Parathyroid adenoma (tissue), 2 donors: ENCODE measurements at regions not wholly inside any gene's neighbourhood (a gene's known extent, or its start where the extent isn't known, plus 50 kb on each side); places are given as distances from the start of the nearest gene placed in this dataset.

ENCODE experiments used
- H2AFZ ChIP-seq: fragments of 300-600 bp; sonication (generic); one replicate; pipeline ENCODE4 v1.7.0; 2017; ENCODE audit warnings: antibody characterized with exemption, mild to moderate bottlenecking
- H3K27ac ChIP-seq: fragments of 300-600 bp; sonication (generic); one replicate; pipeline ENCODE4 v1.7.0; 2017
- H3K27me3 ChIP-seq: fragments of 300-600 bp; sonication (generic); one replicate; pipeline ENCODE4 v1.7.0; 2017; ENCODE audit warnings: low read length; ENCODE audit not compliant: control insufficient read depth, insufficient read depth
- H3K36me3 ChIP-seq: fragments of 300-600 bp; sonication (generic); one replicate; pipeline ENCODE4 v1.7.0; 2017; ENCODE audit warnings: low read length; ENCODE audit not compliant: control insufficient read depth, insufficient read depth
- H3K4me1 ChIP-seq: fragments of 300-600 bp; sonication (generic); one replicate; pipeline ENCODE4 v1.7.0; 2017; ENCODE audit warnings: control low read depth
- H3K4me2 ChIP-seq: fragments of 300-600 bp; sonication (generic); one replicate; pipeline ENCODE4 v1.7.0; 2017; ENCODE audit warnings: low read length
- H3K4me3 ChIP-seq: fragments of 300-600 bp; sonication (generic); one replicate; pipeline ENCODE4 v1.7.0; 2017; ENCODE audit warnings: low read depth, low read length
- H3K79me2 ChIP-seq: fragments of 300-600 bp; sonication (generic); one replicate; pipeline ENCODE4 v1.7.0; 2017; ENCODE audit warnings: control low read depth
- H3K9ac ChIP-seq: fragments of 300-600 bp; sonication (generic); one replicate; pipeline ENCODE4 v1.7.0; 2017; ENCODE audit warnings: mild to moderate bottlenecking
- H3K9me3 ChIP-seq: fragments of 300-600 bp; sonication (generic); one replicate; pipeline ENCODE4 v1.7.0; 2017; ENCODE audit warnings: low read length; ENCODE audit not compliant: control insufficient read depth
- CTCF ChIP-seq: fragments of 300-600 bp; sonication (generic); IDR thresholded peaks from one replicate; pipeline ENCODE4 v1.7.0; 2017; ENCODE audit warnings: antibody characterized with exemption, mild to moderate bottlenecking
- donor health status: primary hyperparathyroidism.

GRCh38 chr1:188432427-188432826 lies 1603.7 kb downstream of the PLA2G4A start:
- no peaks in the 10 kb centered on the region for H3K36me3 ChIP-seq

GRCh38 chr1:188433425-188433824 lies 1604.7 kb downstream of the PLA2G4A start:
- Histone ChIP-seq H2AFZ (no peak overlapping the region), H3K9ac (no peak overlapping the region), H3K36me3 (no peaks in the 10 kb centered on the region), H3K4me3 (no peak overlapping the region), H3K27ac (no peak overlapping the region), H3K4me1 (no peaks in the 10 kb centered on the region), H3K4me2 (no peak overlapping the region), H3K27me3 (no peaks in the 10 kb centered on the region), H3K79me2 (no peaks in the 10 kb centered on the region), H3K9me3 (no peaks in the 10 kb centered on the region)
- TF ChIP-seq CTCF, result no peak

More at GRCh38 chr1:188432427-188432826, 1603.7 kb downstream of the PLA2G4A start:
- Histone ChIP-seq H2AFZ (no peak overlapping the region), H3K9me3 (no peaks in the 10 kb centered on the region), H3K27ac (no peak overlapping the region), H3K4me3 (no peak overlapping the region), H3K4me1 (no peaks in the 10 kb centered on the region), H3K4me2 (no peak overlapping the region), H3K27me3 (no peaks in the 10 kb centered on the region), H3K9ac (no peak overlapping the region), H3K79me2 (no peaks in the 10 kb centered on the region)
- no peak for TF ChIP-seq CTCF

- no peak overlapping the region for H3K9ac ChIP-seq
- H3K9me3 ChIP-seq, result no peaks in the 10 kb centered on the region
- H3K79me2 ChIP-seq, result no peaks in the 10 kb centered on the region
- H3K27ac ChIP-seq, result no peak overlapping the region
- H3K27me3 ChIP-seq, result no peaks in the 10 kb centered on the region
- no peaks in the 10 kb centered on the region for H3K36me3 ChIP-seq
- no peak overlapping the region for H2AFZ ChIP-seq
- no peak for TF ChIP-seq CTCF
- no peaks in the 10 kb centered on the region for H3K4me1 ChIP-seq
- H3K4me2 ChIP-seq, result no peak overlapping the region
- H3K4me3 ChIP-seq, result no peak overlapping the region
Measured at GRCh38 chr1:188444526-188444925, 1615.8 kb downstream of the PLA2G4A start.

- Histone ChIP-seq H3K79me2 (no peaks in the 10 kb centered on the region), H3K9ac (no peak overlapping the region), H3K4me3 (no peak overlapping the region), H3K4me2 (no peak overlapping the region), H3K27ac (no peak overlapping the region), H3K4me1 (no peaks in the 10 kb centered on the region), H3K27me3 (no peaks in the 10 kb centered on the region), H2AFZ (no peak overlapping the region), H3K36me3 (no peaks in the 10 kb centered on the region), H3K9me3 (no peaks in the 10 kb centered on the region)
- TF ChIP-seq CTCF, result no peak
Measured at GRCh38 chr1:188462837-188463236, 1634.1 kb downstream of the PLA2G4A start.

- no peak overlapping the region for H3K9ac ChIP-seq
- TF ChIP-seq CTCF, result no peak
- no peaks in the 10 kb centered on the region for H3K4me1 ChIP-seq
- H3K79me2 ChIP-seq, result no peaks in the 10 kb centered on the region
- H3K27me3 ChIP-seq, result no peaks in the 10 kb centered on the region
- no peak overlapping the region for H3K4me3 ChIP-seq
- no peaks in the 10 kb centered on the region for H3K36me3 ChIP-seq
- no peak overlapping the region for H3K27ac ChIP-seq
- no peaks in the 10 kb centered on the region for H3K9me3 ChIP-seq
- no peak overlapping the region for H2AFZ ChIP-seq
- H3K4me2 ChIP-seq, result no peak overlapping the region
Measured at GRCh38 chr1:188463919-188464318, 1635.2 kb downstream of the PLA2G4A start.
